GM21360 (cell line): ENCODE measurements at regions not wholly inside any gene's neighbourhood (a gene's known extent, or its start where the extent isn't known, plus 50 kb on each side); places are given as distances from the start of the nearest gene placed in this dataset.
"Not testable (repeated sequence)": the region's sequence is repeated elsewhere in the genome, so short reads cannot be mapped to it uniquely, and the experiment has no call there.

Source experiments
- ATAC-seq: cut with Tn5 transposase; IDR thresholded peaks from one replicate; pipeline ENCODE4 v1.9.1; 2021; ENCODE audit warnings: mild to moderate bottlenecking, moderate library complexity; ENCODE audit not compliant: unreplicated experiment

- ATAC-seq, result peak; percentile 63
Observed at GRCh38 chr7:20466543-20467021, 135.9 kb downstream of the ITGB8 start.

GRCh38 chr7:20470082-20470481 lies 139.4 kb downstream of the ITGB8 start:
- no peak for ATAC-seq

DNA sequence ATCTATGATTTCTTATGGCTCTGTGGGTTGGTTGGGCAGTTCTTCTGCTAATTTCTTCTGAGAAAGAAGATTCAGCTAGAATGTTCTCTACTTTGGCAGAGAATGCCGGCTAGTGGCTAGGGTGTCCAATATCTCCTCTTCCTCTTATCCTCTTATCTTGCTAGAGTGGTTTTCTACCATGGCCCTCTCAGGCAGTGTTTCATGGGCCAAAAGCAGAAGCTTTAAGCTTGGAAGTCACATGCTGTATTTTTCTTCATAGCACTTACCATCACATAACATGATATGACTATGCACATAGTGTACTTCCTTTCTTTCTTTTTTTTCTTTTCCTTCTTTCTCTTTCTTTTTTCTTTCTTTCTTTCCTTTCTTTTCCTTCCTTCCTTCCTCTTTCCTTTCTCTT lies 140.0 kb downstream of the ITGB8 start:
- no peak for ATAC-seq

DNA sequence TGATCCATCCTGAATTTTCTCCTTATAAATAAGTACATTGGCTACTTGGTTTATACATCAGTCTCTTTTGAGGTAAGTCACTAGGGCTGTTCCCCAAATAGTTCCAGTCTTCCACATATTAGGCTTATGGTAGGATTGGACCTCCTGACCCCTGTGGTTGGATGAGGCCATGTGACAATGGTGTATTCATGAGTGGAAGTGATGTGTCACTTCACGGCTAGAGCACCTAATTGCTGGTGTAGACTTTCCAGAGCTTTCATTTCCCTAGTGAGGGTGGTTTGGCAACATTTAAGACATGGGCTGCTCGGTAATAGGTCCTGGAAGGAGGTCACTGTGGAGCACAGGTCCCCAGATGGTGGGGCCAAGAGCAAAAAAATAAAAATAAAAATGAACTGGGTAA lies 141.2 kb upstream of the ABCB5 start:
- no peak for ATAC-seq

DNA sequence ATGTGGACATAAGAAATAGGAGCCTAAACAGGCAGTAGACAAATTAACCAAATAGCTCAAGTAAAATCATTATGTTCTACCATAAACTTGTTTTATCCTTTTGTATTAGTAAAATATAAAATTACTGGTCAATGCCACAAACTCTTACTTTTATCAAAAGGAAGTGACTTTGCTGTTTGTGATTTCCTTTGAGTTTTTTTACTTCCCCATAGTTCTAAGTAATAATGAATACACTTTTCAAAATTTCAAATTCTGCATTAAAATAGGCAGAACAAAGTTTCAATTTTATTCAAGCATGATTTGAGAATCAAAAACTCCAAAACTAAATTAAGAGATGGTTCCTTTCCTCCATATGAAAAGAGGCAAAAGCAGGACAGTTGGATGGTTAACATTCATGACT lies 139.7 kb upstream of the ABCB5 start:
- ATAC-seq, result no peak

- ATAC-seq, result no peak
Observed at GRCh38 chr7:20477067-20477466, 138.4 kb upstream of the ABCB5 start.

GRCh38 chr7:20479706-20480105 lies 135.8 kb upstream of the ABCB5 start:
- ATAC-seq, result no peak

DNA sequence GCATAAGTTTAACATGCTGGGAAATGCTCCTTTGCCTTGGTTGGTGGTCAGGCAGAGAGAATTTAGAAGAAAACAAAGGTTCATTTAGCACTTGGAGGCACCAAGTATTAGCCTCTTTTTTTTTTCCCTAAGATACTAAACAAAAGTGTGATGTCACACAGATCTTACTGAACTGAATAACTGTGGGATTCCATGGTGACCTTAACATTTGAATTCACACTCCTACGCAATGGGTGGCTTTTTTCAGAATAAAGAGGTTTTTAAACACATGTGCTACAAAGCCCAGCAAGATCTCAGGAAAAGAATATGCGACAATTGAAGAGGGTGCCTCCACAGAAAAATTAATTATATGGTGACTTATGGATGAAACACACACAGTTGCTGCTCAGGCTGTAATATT lies 133.4 kb upstream of the ABCB5 start:
- no peak for ATAC-seq

DNA sequence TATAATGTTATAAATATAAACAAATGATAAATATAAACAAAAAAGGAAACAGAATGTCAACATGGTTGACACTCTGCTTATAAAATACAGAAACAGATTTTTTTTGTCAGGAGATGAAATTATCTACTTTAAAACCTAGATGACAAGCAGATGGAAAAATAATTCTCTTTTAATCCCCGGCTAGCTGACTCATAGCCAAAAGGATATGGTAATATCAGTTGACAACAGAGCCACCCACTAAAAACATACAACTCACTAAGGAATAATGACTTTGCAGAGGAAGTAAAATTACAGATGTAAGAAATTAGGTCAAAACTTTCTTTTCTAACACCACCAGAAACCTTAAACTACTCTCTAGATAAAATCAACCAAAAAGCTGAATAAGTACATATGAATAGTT lies 131.1 kb upstream of the ABCB5 start:
- ATAC-seq, result no peak

DNA sequence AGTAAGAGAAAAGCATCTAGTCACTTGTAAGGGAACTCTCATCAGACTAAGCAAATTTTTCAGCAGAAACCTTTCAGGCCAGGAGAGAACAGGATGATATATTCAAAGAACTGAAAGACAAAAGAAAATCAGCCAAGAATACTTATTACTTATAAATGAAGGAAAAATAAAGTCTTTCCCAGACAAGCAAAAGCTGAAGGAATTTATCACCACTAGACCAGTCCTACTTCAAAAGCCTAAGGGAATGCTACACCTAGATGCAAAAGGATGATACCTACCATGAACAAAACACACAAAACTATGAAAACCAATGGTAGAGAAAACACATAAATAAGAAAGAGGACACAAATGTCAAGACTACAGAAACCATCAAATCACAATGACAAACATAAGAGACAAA lies 126.6 kb upstream of the ABCB5 start:
- ATAC-seq, result no peak

- no peak for ATAC-seq
Observed at GRCh38 chr7:20491284-20491683, 124.2 kb upstream of the ABCB5 start.

DNA sequence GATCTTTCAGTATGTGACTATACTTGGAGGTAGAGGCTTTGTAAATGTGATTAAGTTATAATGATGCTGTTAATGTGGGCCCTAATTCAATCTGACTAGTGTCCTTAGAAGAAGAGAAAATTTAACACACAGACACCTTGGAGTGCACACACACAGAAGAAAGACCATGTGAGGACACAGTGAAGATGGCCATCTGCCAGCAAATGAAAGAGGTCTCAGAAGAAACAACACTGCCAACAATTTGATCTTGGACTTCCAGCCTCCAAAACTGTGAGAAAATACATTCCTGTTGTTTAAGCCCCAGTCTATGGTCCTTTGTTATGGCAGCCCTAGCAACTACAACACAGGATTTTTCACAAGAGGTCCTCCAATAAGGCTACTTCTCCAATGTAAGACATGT lies 120.9 kb upstream of the ABCB5 start:
- no peak for ATAC-seq

DNA sequence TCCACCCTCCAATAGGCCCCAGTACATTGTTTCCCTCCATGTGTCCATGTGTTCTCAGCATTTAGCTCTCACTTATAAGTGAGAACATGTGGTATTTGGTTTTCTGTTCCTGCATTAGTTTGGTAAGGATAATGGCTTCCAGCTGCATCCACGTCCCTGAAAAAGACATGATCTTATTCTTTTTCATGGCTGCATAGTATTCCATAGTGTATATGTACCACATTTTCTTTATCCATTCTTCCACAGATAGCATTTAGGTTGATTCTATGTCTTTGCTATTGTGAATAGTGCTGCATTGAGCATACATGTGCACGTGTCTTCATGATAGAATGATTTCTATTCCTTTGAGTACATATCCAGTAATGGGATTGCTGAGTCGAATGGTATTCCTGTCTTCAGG lies 114.0 kb upstream of the ABCB5 start:
- ATAC-seq, result not testable (repeated sequence)

GRCh38 chr7:20503278-20503950 lies 112.1 kb upstream of the ABCB5 start:
- ATAC-seq, result no peak

DNA sequence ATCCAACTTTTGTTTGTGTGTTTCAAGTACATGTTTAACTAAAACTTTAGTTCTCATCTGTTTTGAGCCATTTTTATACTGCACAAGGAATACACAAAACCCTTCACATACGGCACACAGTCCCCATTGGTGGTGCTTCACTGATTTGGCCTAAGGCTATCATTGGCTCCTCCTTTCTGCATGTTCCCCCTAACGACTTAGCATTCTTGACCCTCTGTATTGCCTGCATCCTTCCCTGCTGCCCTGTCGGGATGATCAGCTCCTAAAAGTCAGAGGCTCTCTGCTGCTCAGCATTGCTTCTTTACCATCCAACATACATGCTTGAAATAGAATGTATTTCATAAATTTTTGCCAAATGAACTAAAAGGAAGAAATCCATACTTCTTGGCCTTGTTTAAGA lies 111.4 kb upstream of the ABCB5 start:
- no peak for ATAC-seq

GRCh38 chr7:20506175-20506574 lies 109.3 kb upstream of the ABCB5 start:
- no peak for ATAC-seq

GRCh38 chr7:20507157-20507556 lies 108.3 kb upstream of the ABCB5 start:
- no peak for ATAC-seq

GRCh38 chr7:20508109-20508508 lies 107.4 kb upstream of the ABCB5 start:
- ATAC-seq, result no peak

GRCh38 chr7:20509892-20510572 lies 105.4 kb upstream of the ABCB5 start:
- no peak for ATAC-seq

DNA sequence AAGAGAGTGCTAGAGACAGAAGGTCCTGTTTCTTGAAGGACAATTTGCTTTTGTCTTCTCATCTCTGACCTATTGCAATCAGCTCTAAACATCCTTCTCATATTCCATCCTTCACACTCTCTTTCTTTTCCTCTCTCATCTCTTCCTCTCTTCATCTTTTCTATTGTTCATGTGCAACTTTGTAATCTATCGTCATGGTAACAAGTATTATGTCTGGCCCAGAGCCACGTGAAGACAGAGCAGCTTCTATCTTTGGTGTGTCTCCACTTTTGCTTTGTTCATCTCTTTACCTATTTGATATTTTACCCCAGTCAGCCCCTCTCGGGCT lies 104.9 kb upstream of the ABCB5 start:
- ATAC-seq, result no peak

- no peak for ATAC-seq
Observed at GRCh38 chr7:20513341-20513740, 102.1 kb upstream of the ABCB5 start.

DNA sequence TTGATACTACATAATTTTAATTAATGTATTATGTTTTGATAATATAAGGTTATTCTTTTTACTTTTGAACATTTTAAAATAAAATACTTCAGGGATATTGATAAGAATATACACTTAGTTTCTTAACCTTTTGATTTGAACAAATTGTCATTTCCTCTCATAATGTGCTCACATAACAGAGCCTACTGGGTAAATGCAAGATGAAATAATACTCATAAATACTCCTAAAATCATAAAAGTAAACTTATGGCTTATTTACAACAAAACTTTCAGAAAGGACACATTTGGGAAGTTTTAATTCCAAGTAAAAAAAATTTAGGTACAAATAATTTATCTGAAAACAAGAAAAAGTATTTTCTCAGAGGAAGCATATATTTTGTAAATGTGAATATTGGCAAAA lies 101.6 kb upstream of the ABCB5 start:
- ATAC-seq, result no peak

GRCh38 chr7:20514364-20514763 lies 101.1 kb upstream of the ABCB5 start:
- ATAC-seq, result no peak
